ENCODE measurements at regions not wholly inside any gene's neighbourhood (a gene's known extent, or its start where the extent isn't known, plus 50 kb on each side); places are given as distances from the start of the nearest gene placed in this dataset.

DNA sequence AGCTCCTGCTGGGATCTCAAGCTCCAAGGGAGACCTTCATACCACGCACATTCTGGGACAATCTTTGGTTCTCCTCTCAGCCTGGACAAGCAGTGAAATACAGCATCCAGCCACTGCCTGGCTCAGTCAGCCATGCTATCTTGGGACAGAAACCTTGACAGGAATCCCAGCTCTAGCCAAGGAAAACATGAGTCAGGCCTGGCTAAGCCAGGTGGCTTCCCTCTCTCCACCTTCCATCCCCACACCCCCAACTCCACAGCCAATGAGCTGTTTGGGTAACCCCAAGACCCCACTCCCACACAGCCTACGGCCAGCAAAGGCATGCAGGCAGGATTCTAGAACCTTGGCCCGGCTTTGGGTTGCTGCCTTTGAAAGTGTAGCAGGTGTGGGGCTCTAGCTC lies 64.9 kb downstream of the MCFD2 start:
- DNase-seq = peak; percentile 61

DNA sequence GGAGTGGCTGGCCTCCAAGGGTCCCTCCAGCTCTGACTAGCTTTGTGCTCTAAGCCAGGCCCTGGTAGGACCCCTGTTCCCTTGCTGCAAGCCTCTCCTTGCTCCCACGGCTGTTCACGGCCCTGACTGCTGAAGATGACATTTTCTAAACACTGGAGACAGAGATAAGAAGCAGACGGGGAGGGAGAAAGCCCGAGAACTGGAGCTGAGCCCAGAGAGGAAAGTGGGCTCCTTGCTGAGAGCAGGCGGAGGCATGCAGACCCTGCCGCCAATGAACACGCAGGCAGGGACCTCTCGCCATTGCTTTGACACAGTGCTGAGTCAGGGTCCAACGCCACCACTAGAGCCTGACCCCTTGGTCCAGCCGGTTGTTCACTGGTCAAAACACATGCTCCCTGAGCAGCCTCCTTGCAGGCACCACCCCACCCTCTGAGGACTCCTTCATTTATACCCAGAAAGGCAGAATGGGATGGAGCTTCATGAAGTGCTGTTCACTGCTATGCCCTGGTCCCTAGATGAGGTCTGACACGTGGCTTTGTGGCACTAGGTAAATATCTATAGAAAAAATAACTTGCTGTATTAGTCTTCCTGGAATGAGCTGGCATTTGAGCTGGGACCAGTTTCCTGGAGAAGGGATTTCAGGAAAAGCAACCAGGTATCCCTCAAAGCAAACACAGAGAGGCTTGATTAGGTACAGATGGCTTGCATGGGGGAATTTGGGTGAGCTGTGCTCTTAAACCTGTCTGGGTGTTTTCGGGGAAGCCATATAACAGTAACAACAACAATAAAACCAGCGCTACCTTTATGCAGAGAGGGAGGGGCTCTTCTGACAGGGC lies 65.7 kb downstream of the MCFD2 start:
- DNase-seq = no peak

DNA sequence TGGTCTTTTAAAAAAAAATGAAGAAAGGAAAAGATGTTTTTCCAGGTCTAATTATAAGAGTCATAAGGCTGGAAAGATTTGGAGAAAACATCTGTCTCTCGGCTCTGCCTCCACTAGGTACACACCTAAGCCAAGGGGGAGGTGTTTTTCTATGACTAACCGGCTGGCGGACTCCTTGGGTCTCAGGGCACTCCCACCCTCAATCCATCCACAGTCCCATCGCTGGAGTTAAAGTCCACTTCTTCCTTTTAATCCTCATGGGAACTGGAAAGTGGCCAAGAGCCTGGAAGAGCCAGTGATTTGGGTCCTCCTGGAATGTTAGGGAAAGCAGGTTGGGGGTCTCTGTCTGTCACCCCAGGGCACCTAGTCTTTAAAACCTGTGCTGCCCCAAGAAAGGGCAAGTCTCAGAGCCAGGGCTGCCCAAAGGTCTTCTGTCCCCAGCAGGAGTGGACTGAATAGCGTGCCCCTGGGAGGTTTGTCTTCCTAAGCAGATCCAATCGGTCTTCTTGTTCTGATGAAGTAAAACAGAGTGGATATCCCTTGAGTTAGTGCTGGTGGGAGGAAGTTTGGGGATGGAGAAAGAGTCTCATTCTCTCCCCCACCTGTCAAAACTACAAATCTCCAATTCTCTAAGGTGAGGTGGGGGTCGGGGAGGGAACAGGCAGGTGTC lies 66.4 kb downstream of the MCFD2 start:
- DNase-seq = no peak

DNA sequence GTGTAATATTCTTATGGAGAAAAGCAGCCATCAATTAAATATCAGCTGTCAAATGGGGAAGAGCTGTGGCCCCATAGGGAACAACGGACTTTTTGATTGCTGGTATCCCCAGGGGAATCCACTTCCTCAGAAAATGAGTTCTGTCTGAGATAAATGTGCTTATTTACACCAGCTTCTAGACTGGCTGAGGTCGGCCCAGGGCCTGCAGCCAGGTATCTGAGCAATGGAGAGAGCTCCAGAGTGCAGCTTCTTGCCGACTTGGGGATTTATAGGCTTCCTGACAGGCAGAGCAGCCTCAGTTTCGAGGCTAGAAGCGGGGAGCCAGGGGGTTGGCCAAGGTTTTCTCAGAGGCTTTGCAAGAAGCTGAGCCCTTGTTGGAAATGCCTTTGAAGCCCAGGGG lies 67.2 kb downstream of the MCFD2 start:
- DNase-seq = peak; percentile 48

DNA sequence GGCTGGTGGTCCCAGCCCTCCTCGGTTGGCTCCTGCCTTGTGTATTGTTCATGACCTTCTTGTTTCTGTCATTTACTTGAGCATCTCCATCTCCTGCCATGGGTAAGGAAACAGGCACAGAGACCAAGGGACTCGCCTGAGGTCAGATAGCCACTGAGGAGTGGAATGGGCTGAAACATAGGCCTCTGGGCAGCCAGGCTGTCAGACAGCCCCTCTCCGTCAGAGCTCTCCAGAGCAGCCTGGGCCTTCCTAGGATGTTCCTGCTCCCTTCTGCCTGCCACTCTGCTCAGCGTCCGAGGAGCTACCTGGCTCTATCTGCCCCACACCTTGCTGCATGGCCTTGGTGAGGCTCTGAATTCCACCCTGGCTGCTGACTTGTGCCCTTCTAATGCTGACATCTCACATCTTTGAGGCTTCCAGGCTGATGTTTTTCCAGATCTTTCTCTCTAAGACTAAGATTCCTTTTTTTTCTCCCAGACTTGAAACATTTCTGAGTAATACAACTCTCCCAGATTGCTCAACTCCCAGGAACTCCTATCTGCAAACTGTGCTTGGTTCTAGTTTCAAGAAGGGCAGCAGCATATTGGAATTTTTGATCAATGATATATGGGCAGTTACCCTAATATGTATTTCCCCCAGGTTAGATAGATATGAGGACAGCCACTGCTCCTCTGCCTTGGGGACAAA lies 67.7 kb downstream of the MCFD2 start:
- DNase-seq = no peak

DNA sequence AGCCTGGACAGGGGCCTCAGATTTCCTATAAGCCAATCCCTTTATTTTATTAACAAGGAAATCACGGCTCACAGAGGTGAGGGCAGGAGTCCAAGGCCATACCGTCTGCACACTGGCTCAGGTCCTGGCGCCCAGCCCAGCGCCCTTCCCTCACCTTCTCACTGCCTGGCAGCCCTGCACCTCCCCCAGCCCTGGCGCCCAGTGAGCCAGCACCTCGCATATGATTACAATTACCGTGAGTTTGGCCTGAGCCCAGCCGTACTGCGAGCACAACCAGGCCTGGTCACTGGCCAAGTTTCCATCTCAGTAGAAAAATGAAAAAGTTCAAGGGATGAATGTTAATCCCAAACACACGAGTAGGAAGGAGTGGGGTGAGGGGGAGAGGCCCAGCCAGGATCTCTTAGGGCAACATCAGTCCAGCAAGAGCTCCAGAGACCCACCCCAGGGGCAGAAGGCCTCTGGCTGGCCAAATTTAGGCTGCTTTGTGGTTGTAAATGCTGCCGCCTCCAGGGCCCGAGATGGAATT lies 68.4 kb downstream of the MCFD2 start:
- peak; percentile 92 for DNase-seq

DNA sequence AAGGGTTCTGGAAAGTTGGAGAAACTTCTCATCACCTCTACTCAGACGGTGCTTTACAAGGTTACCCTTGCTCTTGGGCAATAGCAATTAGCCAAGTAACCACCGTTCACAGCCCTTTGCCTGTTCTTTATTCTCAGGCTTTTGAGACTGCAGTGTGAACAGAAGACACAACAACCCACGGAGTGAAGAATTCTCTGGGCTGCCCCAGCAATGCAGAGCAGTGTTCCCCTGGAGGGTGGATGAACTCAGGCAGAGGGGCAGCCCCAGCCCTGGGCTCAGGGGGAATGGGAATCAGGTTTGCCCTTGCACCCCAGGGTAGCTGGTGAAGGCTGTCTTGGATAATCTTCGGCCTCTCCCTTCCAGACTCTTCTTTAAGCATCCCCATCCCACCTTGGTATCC lies 69.1 kb downstream of the MCFD2 start:
- peak; percentile 54 for DNase-seq

DNA sequence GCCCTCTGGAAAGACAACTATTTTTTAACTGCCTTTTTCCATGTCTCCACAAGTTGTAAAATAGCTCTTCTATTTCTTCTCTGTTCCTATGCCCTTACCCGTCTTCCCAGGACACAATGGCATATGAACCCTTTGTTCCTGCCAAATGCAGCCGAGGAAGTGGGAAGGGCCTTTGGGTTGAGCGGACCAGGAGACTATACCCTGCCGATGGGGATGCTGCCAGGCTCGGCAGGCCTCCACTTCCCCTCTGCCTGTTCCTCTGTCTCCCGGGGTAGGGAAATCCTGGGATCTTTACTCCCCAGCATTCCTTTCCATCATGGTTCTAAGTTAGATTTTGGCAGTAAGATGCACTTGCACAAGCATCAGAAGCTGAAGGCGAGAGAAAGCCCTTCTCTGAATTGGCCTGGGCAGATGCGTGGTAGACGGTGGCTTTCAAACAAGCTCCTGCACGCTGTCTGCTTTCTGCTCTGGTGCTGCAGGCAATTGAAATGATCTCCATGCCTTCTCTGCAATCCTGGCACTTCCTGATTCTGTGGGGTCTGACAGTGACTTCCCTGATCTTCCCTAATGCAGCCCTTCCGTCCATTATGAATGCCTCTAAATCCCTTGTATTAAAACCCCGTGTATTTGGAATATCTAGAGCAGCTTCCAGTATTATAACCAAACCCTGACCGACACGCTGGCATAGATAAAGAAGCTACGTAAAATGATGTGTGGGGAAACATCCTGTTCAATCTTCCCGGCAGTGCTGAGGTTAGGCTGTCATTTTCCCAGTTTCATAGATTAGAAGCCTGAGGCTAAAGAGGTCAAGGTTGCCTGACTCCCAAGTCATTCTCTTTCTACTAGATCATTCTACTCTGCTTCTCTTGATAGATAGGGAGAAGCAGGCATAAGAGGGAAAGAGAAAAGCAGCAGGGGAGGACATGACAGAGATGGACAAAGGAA lies 69.8 kb downstream of the MCFD2 start:
- no peak for DNase-seq

DNA sequence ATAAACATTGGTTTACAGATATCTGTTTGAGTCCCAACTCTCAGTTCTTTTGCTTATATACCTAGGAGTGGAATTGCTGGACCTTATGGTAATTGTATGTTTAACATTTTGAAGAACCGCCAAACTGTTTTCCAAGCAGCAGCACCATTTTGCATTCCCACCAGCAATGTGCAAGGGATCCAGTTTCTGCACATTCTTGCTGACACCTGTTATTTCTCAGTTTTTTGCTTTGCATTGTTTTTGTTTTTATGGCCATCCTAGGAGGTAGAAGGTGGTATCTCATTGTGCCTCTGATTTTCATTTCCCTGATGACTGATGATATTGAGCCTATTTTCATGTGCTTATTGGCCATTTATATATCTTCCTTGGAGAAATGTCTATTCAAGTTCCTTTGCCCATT lies 71.2 kb downstream of the MCFD2 start:
- DNase-seq = no peak

DNA sequence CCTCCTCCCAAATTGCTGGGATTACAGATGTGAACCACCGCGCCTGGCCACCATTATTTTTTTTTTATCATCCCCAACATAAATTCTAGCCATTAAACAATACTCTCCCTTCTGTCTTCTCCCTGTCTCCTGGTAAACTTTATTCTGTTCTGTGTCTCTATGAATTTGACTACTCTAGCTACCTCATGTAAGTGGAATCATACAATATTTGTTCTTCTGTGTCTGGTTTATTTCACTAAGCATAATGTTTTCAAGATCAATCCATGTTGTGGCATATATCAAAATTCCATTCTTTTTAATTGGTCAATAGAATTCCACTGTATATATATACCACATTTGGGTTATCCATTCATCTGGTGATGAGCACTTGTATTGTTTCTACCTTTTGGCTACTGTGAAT lies 71.6 kb downstream of the MCFD2 start:
- no peak for DNase-seq

DNA sequence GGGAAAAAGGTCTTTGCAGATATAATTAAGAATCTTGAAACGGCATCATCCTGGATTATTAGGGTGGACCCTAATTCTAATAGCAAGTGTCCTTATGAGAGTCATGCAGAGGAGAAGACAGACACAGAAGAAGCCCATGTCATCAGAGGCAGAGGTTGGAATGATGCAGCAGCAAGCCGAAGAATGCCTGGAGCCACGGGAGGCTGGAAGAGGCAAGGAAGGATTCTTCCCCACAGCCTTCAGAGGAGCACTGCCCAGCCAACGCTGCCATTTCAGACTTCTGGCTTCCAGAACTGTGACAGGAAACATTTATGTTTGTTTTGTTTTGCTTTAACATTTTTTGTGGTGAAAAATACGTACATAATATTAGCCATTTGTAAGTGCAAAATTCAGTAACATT lies 72.3 kb downstream of the MCFD2 start:
- DNase-seq = no peak

DNA sequence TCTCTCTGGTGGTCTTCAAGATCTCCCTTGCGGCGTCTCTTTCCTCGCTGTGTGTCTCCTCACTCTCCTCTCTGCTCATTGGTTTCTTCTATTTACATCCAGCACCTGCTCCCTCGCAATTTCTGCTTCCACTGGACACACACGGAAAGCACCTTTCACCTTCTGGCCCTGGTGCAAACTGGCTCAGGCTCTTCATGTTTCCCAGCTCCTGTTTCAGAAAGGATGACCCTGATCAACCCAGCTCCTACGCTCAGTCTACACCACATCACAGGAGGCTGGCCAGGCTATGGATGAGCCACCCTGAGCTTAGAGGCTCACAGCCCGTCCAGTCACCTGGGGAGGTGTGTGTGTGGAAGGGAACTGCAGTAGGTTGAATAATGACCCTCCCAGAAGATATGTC lies 72.7 kb downstream of the MCFD2 start:
- DNase-seq = no peak

DNA sequence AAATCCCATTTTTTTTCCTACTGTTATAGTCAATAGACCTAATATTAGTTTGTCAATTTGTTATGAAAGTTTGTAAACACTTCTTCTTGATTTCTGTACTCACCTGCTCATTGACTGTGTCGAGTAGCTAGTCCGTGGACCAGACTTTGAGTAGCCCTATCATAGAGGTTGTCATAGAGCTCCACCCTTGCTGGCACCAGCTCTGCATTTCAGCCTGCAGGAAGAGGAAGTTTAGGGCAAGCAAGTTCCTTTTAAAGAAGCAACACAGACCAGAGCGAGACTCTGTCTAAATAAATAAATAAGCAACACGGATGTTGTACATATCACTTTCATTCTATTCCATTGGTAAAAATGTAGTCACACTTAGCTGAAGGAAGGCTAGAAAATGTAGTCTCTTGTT lies 74.0 kb downstream of the MCFD2 start:
- no peak for DNase-seq

DNA sequence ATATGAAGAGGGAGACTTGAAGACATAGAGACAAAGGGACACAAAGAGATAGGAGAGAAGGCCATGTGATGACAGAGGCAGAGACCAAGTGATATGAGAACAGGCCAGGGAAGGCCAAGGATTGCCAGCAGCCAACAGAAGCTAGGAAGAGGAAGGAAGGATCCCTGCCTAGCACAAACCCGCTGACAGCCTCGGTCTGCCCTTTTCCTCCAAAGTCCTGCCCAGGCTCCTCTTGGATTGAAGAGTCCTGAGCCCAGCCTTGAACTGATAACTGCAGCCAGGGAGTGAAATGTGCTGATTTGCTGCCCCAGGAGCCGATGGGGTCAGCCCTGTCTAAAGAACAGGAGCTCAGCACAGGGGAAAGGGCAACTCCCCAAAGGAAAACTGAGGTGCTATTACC lies 76.6 kb downstream of the MCFD2 start:
- no peak for DNase-seq

DNA sequence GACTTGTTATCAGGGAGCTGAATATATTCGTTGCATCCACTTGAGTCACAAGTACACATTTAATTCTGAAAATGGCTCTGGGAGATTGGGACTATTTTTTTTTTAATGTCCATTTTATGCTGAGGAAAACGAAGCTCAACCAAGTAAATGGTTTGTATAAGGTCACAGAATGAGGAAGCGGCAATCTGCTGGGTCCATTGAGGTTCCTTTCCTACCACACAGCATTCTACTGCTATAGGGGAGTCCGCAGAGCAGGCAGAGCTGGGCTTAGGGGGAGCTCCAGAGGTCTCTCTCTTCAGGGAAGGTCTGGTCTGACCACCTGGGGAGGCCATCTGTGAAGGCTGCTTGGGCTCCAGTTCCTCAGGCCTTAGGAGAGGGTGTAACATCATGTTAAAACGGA lies 77.9 kb downstream of the MCFD2 start:
- DNase-seq = no peak

DNA sequence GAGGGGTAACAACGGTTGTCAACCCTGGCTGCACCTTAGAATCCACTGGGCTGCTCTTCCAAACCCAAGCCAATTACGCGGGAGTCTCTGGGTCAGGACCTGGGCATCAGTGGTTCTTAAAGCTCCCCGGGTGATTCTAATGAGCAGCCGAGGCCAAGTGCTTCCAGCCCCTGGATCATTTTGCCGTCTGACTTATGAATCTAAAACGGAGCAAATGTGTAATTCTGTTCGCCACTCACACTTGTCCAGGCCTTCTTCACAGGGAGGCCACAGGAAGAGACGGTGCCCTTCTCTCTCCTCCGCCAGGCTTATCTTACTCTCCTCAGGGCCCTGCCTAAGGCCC lies 78.5 kb downstream of the MCFD2 start:
- DNase-seq = no peak

DNA sequence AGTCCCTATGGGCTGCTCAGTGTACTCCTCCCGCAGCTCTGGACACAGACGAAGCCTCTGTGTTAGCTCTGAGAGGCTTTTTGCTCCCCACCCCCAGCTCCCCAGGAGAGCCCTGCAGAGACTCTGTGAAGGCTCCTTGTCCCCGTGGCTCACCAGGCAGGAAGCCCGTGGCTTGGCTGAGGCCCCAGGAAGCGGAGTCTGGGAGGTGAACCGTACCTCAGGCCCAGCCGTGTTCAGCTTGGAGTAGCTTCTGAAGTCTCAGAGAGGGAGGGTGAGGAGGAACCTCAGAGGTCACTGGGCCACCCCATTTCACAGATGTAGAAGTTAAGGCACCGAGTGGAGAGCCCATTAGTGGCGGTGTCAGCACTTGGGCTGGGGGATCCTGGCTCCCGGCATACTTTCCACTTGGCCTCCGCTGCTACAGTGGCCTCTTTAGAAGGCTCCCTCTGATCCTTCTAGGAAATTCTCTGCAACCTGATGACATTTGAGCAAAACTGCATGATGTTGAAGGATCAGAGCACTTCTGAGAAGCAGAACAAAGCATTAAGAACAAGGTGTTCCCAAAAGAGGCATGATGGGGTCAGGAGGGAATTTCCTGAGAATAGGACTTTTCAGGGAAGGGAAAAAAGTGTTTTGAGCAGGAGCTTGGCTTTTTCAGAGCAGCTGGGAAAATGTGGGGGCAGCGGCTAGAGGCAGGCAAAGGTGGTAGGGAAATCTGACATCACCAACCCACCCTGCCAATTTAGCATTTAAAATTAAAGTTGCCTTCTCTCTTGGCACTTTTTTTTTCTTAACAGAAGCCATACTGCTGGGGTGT lies 79.1 kb downstream of the MCFD2 start:
- DNase-seq = peak; percentile 66

DNA sequence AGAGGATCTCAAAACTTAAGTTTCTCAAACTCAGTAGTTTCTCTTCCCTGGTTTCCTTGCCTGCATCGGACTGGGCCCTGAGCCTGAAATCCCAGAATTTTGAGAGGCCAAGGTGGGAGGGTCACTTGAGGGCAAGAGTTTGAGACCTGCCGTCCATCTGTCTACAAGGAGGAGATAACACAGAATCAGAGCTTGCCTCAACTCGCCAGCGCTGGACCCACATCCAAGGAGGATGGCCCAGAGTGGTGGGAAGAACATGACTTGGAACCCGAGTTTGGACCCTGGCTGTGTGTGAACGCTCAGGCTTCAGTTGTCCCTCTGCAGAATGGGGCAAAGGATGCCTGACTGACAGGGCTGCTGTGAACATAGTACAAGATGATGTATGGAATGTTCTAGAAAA lies 80.1 kb downstream of the MCFD2 start:
- no peak for DNase-seq

DNA sequence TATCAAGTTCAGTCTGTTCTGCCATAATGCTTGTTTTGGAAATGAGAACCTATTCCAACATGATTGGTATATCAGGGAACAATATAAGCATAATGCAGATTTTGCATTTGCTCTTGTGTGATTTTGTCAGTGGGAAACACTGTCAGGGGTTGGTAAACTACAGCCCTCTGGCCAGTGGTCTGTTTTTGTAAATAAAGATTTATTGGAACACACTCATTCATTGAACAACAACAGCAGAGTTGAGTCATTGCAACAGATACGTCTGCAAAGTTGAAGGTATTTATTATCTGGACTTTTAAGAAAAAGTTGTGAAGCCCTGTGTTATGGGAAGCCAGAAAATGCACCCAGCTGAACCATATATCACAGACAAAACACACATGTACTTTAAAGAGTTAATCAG lies 83.1 kb downstream of the MCFD2 start:
- DNase-seq = no peak

DNA sequence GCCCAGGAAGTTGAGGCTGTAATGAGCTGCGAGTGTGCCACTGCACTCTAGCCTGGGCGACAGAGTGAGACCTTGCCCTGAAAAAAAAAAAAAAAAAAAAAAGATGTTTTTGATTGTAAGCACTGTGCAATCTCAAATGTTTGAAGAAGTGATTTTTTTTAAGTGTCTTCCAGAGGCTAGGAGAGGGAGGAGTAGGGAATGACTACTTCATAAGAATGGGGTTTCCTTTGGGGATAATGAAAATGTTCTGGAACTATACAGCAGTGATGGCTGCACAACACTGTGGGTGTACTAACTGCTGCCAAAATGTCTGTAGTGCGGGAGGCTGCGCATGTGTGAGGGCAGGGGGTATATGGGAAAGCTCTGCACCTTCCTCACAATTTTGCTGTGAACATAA lies 83.7 kb downstream of the MCFD2 start:
- DNase-seq = no peak

DNA sequence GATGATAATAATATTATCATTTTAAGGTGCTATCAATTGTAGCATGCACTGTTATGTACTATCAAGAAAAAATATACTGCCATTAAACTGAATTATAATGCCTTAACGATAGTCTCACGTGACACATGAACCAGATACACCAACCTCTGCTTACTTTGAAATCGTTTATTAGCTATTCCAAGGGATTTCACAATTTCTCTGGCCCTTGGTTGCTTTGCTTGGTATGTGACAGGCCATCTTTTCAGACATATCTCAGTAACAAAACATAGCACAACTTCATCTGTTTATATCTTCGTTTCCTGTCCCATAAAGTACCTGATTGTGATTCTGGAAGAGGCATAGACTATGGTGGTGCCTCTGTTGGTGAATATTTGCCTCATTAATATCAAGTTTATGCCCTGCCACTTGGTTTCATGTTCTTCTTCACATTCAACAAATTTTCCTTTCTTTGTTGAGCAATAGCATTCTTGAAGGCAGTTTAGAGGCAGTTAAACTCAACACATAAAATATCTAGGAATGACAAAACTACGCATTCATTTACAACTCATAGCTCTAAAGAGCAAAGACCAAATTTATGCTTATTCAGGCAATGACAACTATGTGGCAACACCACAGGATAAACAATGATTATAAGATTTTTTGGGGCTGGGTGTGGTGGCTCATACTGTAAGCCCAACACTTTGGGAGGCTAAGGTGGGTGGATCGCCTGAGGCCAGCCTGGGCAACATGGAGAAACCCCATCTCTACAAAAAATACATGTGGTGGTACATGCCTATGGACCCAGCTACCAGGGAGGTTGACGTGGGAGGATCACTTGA lies 84.3 kb downstream of the MCFD2 start:
- DNase-seq = no peak
